ENCODE measurements at regions not wholly inside any gene's neighbourhood (a gene's known extent, or its start where the extent isn't known, plus 50 kb on each side); places are given as distances from the start of the nearest gene placed in this dataset.

GRCh38 chr20:10793766-10794165, 120.0 kb upstream of the JAG1 start:
- H3K9me3 ChIP-seq (replicated peaks), result no peaks in the 10 kb centered on the region
- intact Hi-C loops (cut with micrococcal nuclease), result no loop called here
- no peak overlapping the region for H3K4me3 ChIP-seq
- H3K27ac ChIP-seq (replicated peaks), result no peak overlapping the region
- no peaks in the 10 kb centered on the region for H3K27me3 ChIP-seq (ENCODE audit: low read depth)
- no peaks in the 10 kb centered on the region for H3K4me1 ChIP-seq
- TF ChIP-seq CTCF (IDR thresholded peaks at IDR 0.05; ENCODE audit: borderline replicate concordance), result no peak
- no peak for DNase-seq
- H3K36me3 ChIP-seq, result no peaks in the 10 kb centered on the region

- Histone ChIP-seq H3K4me3 (no peak overlapping the region), H3K27me3 (ENCODE audit: low read depth) (no peaks in the 10 kb centered on the region), H3K36me3 (no peaks in the 10 kb centered on the region), H3K9me3 (replicated peaks) (no peaks in the 10 kb centered on the region), H3K27ac (replicated peaks) (no peak overlapping the region), H3K4me1 (no peaks in the 10 kb centered on the region)
- no peak for DNase-seq
- intact Hi-C loops (cut with micrococcal nuclease), result no loop called here
- TF ChIP-seq CTCF (IDR thresholded peaks at IDR 0.05; ENCODE audit: borderline replicate concordance), result no peak
These were observed 121.0 kb upstream of the JAG1 start for GRCh38 chr20:10794765-10795164.

- TF ChIP-seq CTCF (IDR thresholded peaks at IDR 0.05; ENCODE audit: borderline replicate concordance), result no peak
- H3K4me1 ChIP-seq, result no peaks in the 10 kb centered on the region
- no peaks in the 10 kb centered on the region for H3K27me3 ChIP-seq (ENCODE audit: low read depth)
- DNase-seq, result no peak
- intact Hi-C loops (cut with micrococcal nuclease), result no loop called here
- H3K9me3 ChIP-seq (replicated peaks), result no peaks in the 10 kb centered on the region
- H3K27ac ChIP-seq (replicated peaks), result no peak overlapping the region
- H3K4me3 ChIP-seq, result no peak overlapping the region
- H3K36me3 ChIP-seq, result no peaks in the 10 kb centered on the region
These were observed 121.7 kb upstream of the JAG1 start for GRCh38 chr20:10795286-10796026.

- Histone ChIP-seq H3K4me1 (no peaks in the 10 kb centered on the region), H3K27ac (replicated peaks) (no peak overlapping the region), H3K4me3 (no peak overlapping the region), H3K27me3 (ENCODE audit: low read depth) (no peaks in the 10 kb centered on the region), H3K36me3 (no peaks in the 10 kb centered on the region), H3K9me3 (replicated peaks) (no peaks in the 10 kb centered on the region)
- DNase-seq, result no peak
- TF ChIP-seq CTCF (IDR thresholded peaks at IDR 0.05; ENCODE audit: borderline replicate concordance), result no peak
- intact Hi-C loops (cut with micrococcal nuclease), result no loop called here
These were observed 125.0 kb upstream of the JAG1 start for GRCh38 chr20:10798811-10799210.

- Histone ChIP-seq H3K27me3 (ENCODE audit: low read depth) (no peaks in the 10 kb centered on the region), H3K4me1 (peaks cover under 1% of the 10 kb centered on the region), H3K4me3 (no peak overlapping the region), H3K36me3 (no peaks in the 10 kb centered on the region), H3K9me3 (replicated peaks) (no peaks in the 10 kb centered on the region), H3K27ac (replicated peaks) (no peak overlapping the region)
- TF ChIP-seq CTCF (IDR thresholded peaks at IDR 0.05; ENCODE audit: borderline replicate concordance), result no peak
- intact Hi-C loops (cut with micrococcal nuclease), result no loop called here
- no peak for DNase-seq
These were observed 125.9 kb upstream of the JAG1 start for GRCh38 chr20:10799735-10800134.
